Activated T-cell treated with anti-CD3 and anti-CD28 coated beads, Interleukin-2, amount 50 U/mL, for 4 hours (primary cell): ENCODE measurements at regions not wholly inside any gene's neighbourhood (a gene's known extent, or its start where the extent isn't known, plus 50 kb on each side); places are given as distances from the start of the nearest gene placed in this dataset.
A peak's percentile ranks its signal among the peaks of the same experiment; 100 is the strongest.
"Not testable (repeated sequence)": the region's sequence is repeated elsewhere in the genome, so short reads cannot be mapped to it uniquely, and the experiment has no call there.

ENCODE experiments used
- ATAC-seq, 2 donors: fragments of 200-7000 bp; cut with Tn5 transposase; one replicate each; pipeline ENCODE4 v1.10.0; 2021
- DNase-seq: peaks from one replicate; pipeline ENCODE4 v3.0.0-alpha.2; 2020
- H3K27me3 Mint-ChIP-seq: one replicate; pipeline ENCODE4 v1.8.0; 2021; ENCODE audit warnings: low read depth, mixed read lengths
- H3K36me3 Mint-ChIP-seq: one replicate; pipeline ENCODE4 v1.8.0; 2022; ENCODE audit warnings: mixed read lengths; ENCODE audit not compliant: insufficient read depth
- H3K4me1 Mint-ChIP-seq: one replicate; pipeline ENCODE4 v1.8.0; 2021; ENCODE audit warnings: low read depth, mixed read lengths
- H3K4me3 Mint-ChIP-seq: one replicate; pipeline ENCODE4 v1.8.0; 2021; ENCODE audit warnings: mild to moderate bottlenecking, moderate library complexity, mixed read lengths
- H3K9me3 Mint-ChIP-seq: one replicate; pipeline ENCODE4 v1.8.0; 2021; ENCODE audit warnings: mixed read lengths

GRCh38 chr2:64808754-64809153 lies 155.0 kb upstream of the SERTAD2 start:
- Mint-ChIP-seq H3K4me1 (peaks cover 21% of the 10 kb centered on the region), H3K27me3 (no peaks in the 10 kb centered on the region), H3K4me3 (no peak overlapping the region), H3K9me3 (no peaks in the 10 kb centered on the region), H3K36me3 (no peaks in the 10 kb centered on the region)
- DNase-seq (no peak), ATAC-seq (no peak)

GRCh38 chr2:64809216-64809615 lies 155.5 kb upstream of the SERTAD2 start:
- Mint-ChIP-seq H3K36me3 (no peaks in the 10 kb centered on the region), H3K27me3 (no peaks in the 10 kb centered on the region), H3K9me3 (no peaks in the 10 kb centered on the region), H3K4me3 (no peak overlapping the region), H3K4me1 (peaks cover 23% of the 10 kb centered on the region)
- ATAC-seq (no peak), DNase-seq (no peak)

GRCh38 chr2:64812285-64812684 lies 158.6 kb upstream of the SERTAD2 start:
- Mint-ChIP-seq H3K36me3 (no peaks in the 10 kb centered on the region), H3K4me1 (peaks cover 17% of the 10 kb centered on the region), H3K27me3 (no peaks in the 10 kb centered on the region), H3K4me3 (no peak overlapping the region), H3K9me3 (no peaks in the 10 kb centered on the region)
- DNase-seq (no peak), ATAC-seq (no peak)

- Mint-ChIP-seq H3K4me1 (peaks cover 16% of the 10 kb centered on the region), H3K36me3 (no peaks in the 10 kb centered on the region), H3K9me3 (no peaks in the 10 kb centered on the region), H3K4me3 (no peak overlapping the region), H3K27me3 (no peaks in the 10 kb centered on the region)
- no peak for DNase-seq
- no peak for ATAC-seq
Observed at GRCh38 chr2:64814007-64814406, 160.3 kb upstream of the SERTAD2 start.

- ATAC-seq, H3K4me3 Mint-ChIP-seq, H3K27me3 Mint-ChIP-seq, H3K36me3 Mint-ChIP-seq, H3K9me3 Mint-ChIP-seq, DNase-seq: not testable (repeated sequence)
- peaks cover 30% of the 10 kb centered on the region for H3K4me1 Mint-ChIP-seq
Observed at GRCh38 chr2:64816526-64816925, 162.8 kb upstream of the SERTAD2 start.

- no peak overlapping the region for H3K4me3 Mint-ChIP-seq
- DNase-seq: no peak
- H3K9me3 Mint-ChIP-seq: no peaks in the 10 kb centered on the region
- H3K36me3 Mint-ChIP-seq: no peaks in the 10 kb centered on the region
- H3K4me1 Mint-ChIP-seq: peaks cover 24% of the 10 kb centered on the region
- ATAC-seq: no peak
- H3K27me3 Mint-ChIP-seq: no peaks in the 10 kb centered on the region
Observed at GRCh38 chr2:64817453-64817852, 163.7 kb upstream of the SERTAD2 start.

GRCh38 chr2:64818664-64819060 lies 164.9 kb upstream of the SERTAD2 start:
- ATAC-seq (no peak), DNase-seq (no peak)
- peak overlapping the region; percentile 21 for H3K4me3 Mint-ChIP-seq
- H3K27me3 Mint-ChIP-seq: no peaks in the 10 kb centered on the region
- peaks cover 24% of the 10 kb centered on the region for H3K4me1 Mint-ChIP-seq
- no peaks in the 10 kb centered on the region for H3K9me3 Mint-ChIP-seq
- H3K36me3 Mint-ChIP-seq: no peaks in the 10 kb centered on the region

GRCh38 chr2:64819361-64819760 lies 165.6 kb upstream of the SERTAD2 start:
- no peak for DNase-seq
- ATAC-seq: peak in 1 of 2 donors; percentile 10
- H3K9me3 Mint-ChIP-seq: no peaks in the 10 kb centered on the region
- no peaks in the 10 kb centered on the region for H3K36me3 Mint-ChIP-seq
- H3K4me3 Mint-ChIP-seq: peak overlapping the region; percentile 22
- peaks cover 22% of the 10 kb centered on the region for H3K4me1 Mint-ChIP-seq
- H3K27me3 Mint-ChIP-seq: no peaks in the 10 kb centered on the region

GRCh38 chr2:64819774-64820688 lies 166.3 kb upstream of the SERTAD2 start:
- Mint-ChIP-seq H3K27me3 (no peaks in the 10 kb centered on the region), H3K36me3 (no peaks in the 10 kb centered on the region), H3K9me3 (no peaks in the 10 kb centered on the region), H3K4me1 (peaks cover 22% of the 10 kb centered on the region), H3K4me3 (peak overlapping the region; percentile 22)
- peak; percentile 97 to 98 for ATAC-seq
- DNase-seq: peak; percentile 53

- no peak for DNase-seq
- Mint-ChIP-seq H3K36me3 (no peaks in the 10 kb centered on the region), H3K27me3 (no peaks in the 10 kb centered on the region), H3K4me1 (peaks cover 22% of the 10 kb centered on the region), H3K4me3 (no peak overlapping the region), H3K9me3 (no peaks in the 10 kb centered on the region)
- ATAC-seq: no peak
Observed at GRCh38 chr2:64820901-64821300, 167.2 kb upstream of the SERTAD2 start.

- ATAC-seq: no peak
- no peak for DNase-seq
- Mint-ChIP-seq H3K4me3 (no peak overlapping the region), H3K4me1 (peaks cover 16% of the 10 kb centered on the region), H3K9me3 (no peaks in the 10 kb centered on the region), H3K36me3 (no peaks in the 10 kb centered on the region), H3K27me3 (no peaks in the 10 kb centered on the region)
Observed at GRCh38 chr2:64823794-64824193, 165.4 kb upstream of the SLC1A4 start.

GRCh38 chr2:64825831-64826491 lies 163.2 kb upstream of the SLC1A4 start:
- ATAC-seq: no peak
- DNase-seq: no peak
- Mint-ChIP-seq H3K4me3 (no peak overlapping the region), H3K9me3 (no peaks in the 10 kb centered on the region), H3K4me1 (peaks cover 2% of the 10 kb centered on the region), H3K27me3 (no peaks in the 10 kb centered on the region), H3K36me3 (no peaks in the 10 kb centered on the region)

GRCh38 chr2:64826703-64827102 lies 162.5 kb upstream of the SLC1A4 start:
- no peak for DNase-seq
- H3K27me3 Mint-ChIP-seq: no peaks in the 10 kb centered on the region
- H3K4me1 Mint-ChIP-seq: peaks cover 9% of the 10 kb centered on the region
- no peaks in the 10 kb centered on the region for H3K9me3 Mint-ChIP-seq
- ATAC-seq: no peak
- no peaks in the 10 kb centered on the region for H3K36me3 Mint-ChIP-seq
- H3K4me3 Mint-ChIP-seq: no peak overlapping the region

- DNase-seq (no peak), ATAC-seq (no peak)
- Mint-ChIP-seq H3K4me3 (no peak overlapping the region), H3K27me3 (no peaks in the 10 kb centered on the region), H3K4me1 (peaks cover 13% of the 10 kb centered on the region), H3K9me3 (no peaks in the 10 kb centered on the region), H3K36me3 (no peaks in the 10 kb centered on the region)
Observed at GRCh38 chr2:64828261-64828660, 160.9 kb upstream of the SLC1A4 start.

- Mint-ChIP-seq H3K4me3 (no peak overlapping the region), H3K36me3 (no peaks in the 10 kb centered on the region), H3K4me1 (peaks cover 13% of the 10 kb centered on the region), H3K27me3 (no peaks in the 10 kb centered on the region), H3K9me3 (no peaks in the 10 kb centered on the region)
- ATAC-seq (no peak), DNase-seq (no peak)
Observed at GRCh38 chr2:64829525-64829924, 159.7 kb upstream of the SLC1A4 start.
